AG09309 (cell line): ENCODE measurements at regions not wholly inside any gene's neighbourhood (a gene's known extent, or its start where the extent isn't known, plus 50 kb on each side); places are given as distances from the start of the nearest gene placed in this dataset.
A peak's percentile ranks its signal among the peaks of the same experiment; 100 is the strongest.

ENCODE experiments used
- DNase-seq: peaks from one replicate; pipeline ENCODE4 v3.0.0-alpha.2; 2010; ENCODE audit warnings: low read depth
- H3K4me3 ChIP-seq: 2 replicates; pipeline ENCODE4 v1.5.1; 2011; ENCODE audit warnings: mild to moderate bottlenecking, low read depth, low read length, moderate library complexity; ENCODE audit not compliant: control insufficient read depth
- CTCF ChIP-seq: IDR thresholded peaks from 2 replicates; pipeline ENCODE4 v1.5.1; 2011; ENCODE audit warnings: mild to moderate bottlenecking, low read depth, low read length, inconsistent platforms; ENCODE audit not compliant: insufficient read depth, control insufficient read depth; ENCODE audit errors: missing control alignments

- no peak for DNase-seq
- no peak for TF ChIP-seq CTCF
- no peak overlapping the region for H3K4me3 ChIP-seq
Observed at GRCh38 chr4:186806679-186807421, 83.2 kb upstream of the FAT1 start.

DNA sequence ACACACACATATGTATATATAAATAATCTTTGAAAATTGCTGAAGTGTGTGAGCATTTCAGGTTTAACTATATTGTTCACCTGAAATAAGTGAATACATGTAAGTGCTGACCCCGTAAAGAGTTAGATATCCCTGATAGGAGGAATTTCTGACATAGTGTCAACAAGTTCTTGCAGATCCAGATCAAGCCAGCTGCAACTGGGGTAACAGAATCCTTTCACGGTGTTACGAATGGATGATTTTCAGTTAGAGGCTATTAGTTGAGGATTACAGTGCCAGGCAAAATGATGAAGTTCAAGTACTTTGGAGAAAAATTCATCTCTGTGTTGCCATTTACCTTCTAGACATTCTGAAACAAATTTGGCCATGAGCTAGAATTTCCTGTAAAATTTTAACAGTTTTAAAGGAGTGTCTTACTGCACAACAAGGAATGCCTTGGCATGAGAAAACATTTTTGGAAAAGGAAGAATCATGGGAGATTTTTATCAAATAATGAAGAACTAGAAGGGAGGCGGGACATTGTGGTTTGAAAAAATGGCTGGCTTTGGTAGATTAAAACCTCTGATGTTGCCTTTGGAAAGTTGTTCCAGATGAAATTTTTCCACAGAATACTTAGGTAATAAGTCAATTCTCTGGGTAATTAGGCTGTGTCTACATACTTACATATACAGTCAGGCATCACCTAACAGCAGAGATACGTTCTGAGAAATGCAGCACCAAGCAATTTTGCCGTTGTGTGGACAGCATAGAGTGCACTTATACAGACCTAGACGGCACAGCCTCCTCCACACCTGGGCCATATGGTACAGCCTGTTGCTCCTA lies 84.4 kb upstream of the FAT1 start:
- peak; percentile 85 for DNase-seq
- TF ChIP-seq CTCF = no peak
- H3K4me3 ChIP-seq = peak overlapping the region; percentile 26

- H3K4me3 ChIP-seq = peak overlapping the region; percentile 26
- peak; percentile 78 for DNase-seq
- no peak for TF ChIP-seq CTCF
Observed at GRCh38 chr4:186808630-186809018, 85.0 kb upstream of the FAT1 start.

DNA sequence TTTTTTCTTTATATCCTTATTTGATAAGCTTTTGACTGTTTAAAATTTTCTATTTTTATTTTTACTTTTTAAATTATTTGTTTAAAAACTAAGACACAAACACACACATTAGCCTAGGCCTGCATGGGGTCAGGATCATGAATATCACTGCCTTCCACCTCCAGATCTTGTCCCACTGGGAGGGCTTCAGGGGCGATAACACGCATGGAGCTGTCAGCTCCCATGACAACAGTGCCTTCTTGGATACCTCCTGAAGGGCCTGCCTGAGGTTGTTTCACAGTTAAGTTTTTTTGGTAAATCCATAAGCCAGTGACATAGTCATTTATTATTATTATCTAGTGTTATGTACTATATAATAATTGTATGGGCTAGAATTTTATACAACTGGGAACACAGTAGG lies 85.4 kb upstream of the FAT1 start:
- no peak overlapping the region for H3K4me3 ChIP-seq
- no peak for TF ChIP-seq CTCF
- no peak for DNase-seq

- no peak overlapping the region for H3K4me3 ChIP-seq
- DNase-seq = no peak
- no peak for TF ChIP-seq CTCF
Observed at GRCh38 chr4:186810613-186811150, 87.0 kb upstream of the FAT1 start.

- TF ChIP-seq CTCF = no peak
- H3K4me3 ChIP-seq = no peak overlapping the region
- no peak for DNase-seq
Observed at GRCh38 chr4:186812592-186812991, 88.9 kb upstream of the FAT1 start.
